ENCODE measurements at regions not wholly inside any gene's neighbourhood (a gene's known extent, or its start where the extent isn't known, plus 50 kb on each side); places are given as distances from the start of the nearest gene placed in this dataset.

GRCh38 chr16:11401161-11402050, 56.1 kb downstream of the RMI2 start:
- no peak for DNase-seq

- DNase-seq = no peak
Observed at GRCh38 chr16:11402051-11402744, 56.9 kb downstream of the RMI2 start.

GRCh38 chr16:11402745-11403533, 57.7 kb downstream of the RMI2 start:
- DNase-seq = no peak

- DNase-seq = no peak
Observed at GRCh38 chr16:11403534-11403795, 58.2 kb downstream of the RMI2 start.

GRCh38 chr16:11403920-11404319, 58.7 kb downstream of the RMI2 start:
- no peak for DNase-seq

GRCh38 chr16:11404603-11405002, 59.3 kb downstream of the RMI2 start:
- no peak for DNase-seq

- DNase-seq = peak; percentile 24 to 46
Observed at GRCh38 chr16:11405331-11406176, 60.3 kb downstream of the RMI2 start.

GRCh38 chr16:11406177-11406560, 60.9 kb downstream of the RMI2 start:
- DNase-seq = no peak

GRCh38 chr16:11407047-11407982, 62.1 kb downstream of the RMI2 start:
- DNase-seq = peak; percentile 45 to 46

GRCh38 chr16:11408216-11408615, 63.0 kb downstream of the RMI2 start:
- no peak for DNase-seq

- no peak for DNase-seq
Observed at GRCh38 chr16:11409398-11409797, 64.1 kb downstream of the RMI2 start.

GRCh38 chr16:11410376-11411058, 65.3 kb downstream of the RMI2 start:
- no peak for DNase-seq

GRCh38 chr16:11411059-11411550, 65.8 kb downstream of the RMI2 start:
- DNase-seq = no peak

- DNase-seq = no peak
Observed at GRCh38 chr16:11412175-11412904, 67.1 kb downstream of the RMI2 start.

GRCh38 chr16:11412965-11413887, 68.0 kb downstream of the RMI2 start:
- DNase-seq = no peak

- DNase-seq = no peak
Observed at GRCh38 chr16:11413907-11414595, 68.8 kb downstream of the RMI2 start.

- no peak for DNase-seq
Observed at GRCh38 chr16:11414815-11415775, 69.8 kb downstream of the RMI2 start.
